ENCODE measurements at regions not wholly inside any gene's neighbourhood (a gene's known extent, or its start where the extent isn't known, plus 50 kb on each side); places are given as distances from the start of the nearest gene placed in this dataset.

GRCh38 chr5:159412284-159413046 is 82.2 kb upstream of the IL12B start:
- DNase-seq (ENCODE audit: low spot score, unreplicated experiment) = no peak
- Mint-ChIP-seq H3K27me3 (peaks cover 13% of the 10 kb centered on the region), H3K27ac (no peak overlapping the region), H3K4me3 (ENCODE audit: low read depth) (no peak overlapping the region), H3K4me1 (ENCODE audit: low read depth) (peaks cover 5% of the 10 kb centered on the region), H3K9me3 (ENCODE audit: low read depth) (no peaks in the 10 kb centered on the region), H3K36me3 (ENCODE audit: insufficient read depth) (no peaks in the 10 kb centered on the region)
- TF ChIP-seq CTCF (IDR thresholded peaks at IDR 0.05; ENCODE audit: unreplicated experiment) = no peak

- peaks cover 13% of the 10 kb centered on the region for H3K27me3 Mint-ChIP-seq
- TF ChIP-seq CTCF (IDR thresholded peaks at IDR 0.05; ENCODE audit: unreplicated experiment) = no peak
- no peaks in the 10 kb centered on the region for H3K36me3 Mint-ChIP-seq (ENCODE audit: insufficient read depth)
- DNase-seq (ENCODE audit: low spot score, unreplicated experiment) = no peak
- H3K9me3 Mint-ChIP-seq (ENCODE audit: low read depth) = no peaks in the 10 kb centered on the region
- no peak overlapping the region for H3K27ac Mint-ChIP-seq
- peaks cover 5% of the 10 kb centered on the region for H3K4me1 Mint-ChIP-seq (ENCODE audit: low read depth)
- no peak overlapping the region for H3K4me3 Mint-ChIP-seq (ENCODE audit: low read depth)
Observed at GRCh38 chr5:159414021-159414420, 83.7 kb upstream of the IL12B start.

- Mint-ChIP-seq H3K9me3 (ENCODE audit: low read depth) (no peaks in the 10 kb centered on the region), H3K27ac (no peak overlapping the region), H3K27me3 (peaks cover 13% of the 10 kb centered on the region), H3K36me3 (ENCODE audit: insufficient read depth) (no peaks in the 10 kb centered on the region), H3K4me3 (ENCODE audit: low read depth) (no peak overlapping the region), H3K4me1 (ENCODE audit: low read depth) (peaks cover 5% of the 10 kb centered on the region)
- DNase-seq (ENCODE audit: low spot score, unreplicated experiment) = no peak
- no peak for TF ChIP-seq CTCF (IDR thresholded peaks at IDR 0.05; ENCODE audit: unreplicated experiment)
Observed at GRCh38 chr5:159415301-159415937, 85.1 kb upstream of the IL12B start.

GRCh38 chr5:159416438-159416837 is 86.2 kb upstream of the IL12B start:
- Mint-ChIP-seq H3K36me3 (ENCODE audit: insufficient read depth) (no peaks in the 10 kb centered on the region), H3K4me3 (ENCODE audit: low read depth) (no peak overlapping the region), H3K9me3 (ENCODE audit: low read depth) (no peaks in the 10 kb centered on the region), H3K4me1 (ENCODE audit: low read depth) (peaks cover 5% of the 10 kb centered on the region), H3K27ac (no peak overlapping the region), H3K27me3 (peaks cover 7% of the 10 kb centered on the region)
- no peak for DNase-seq (ENCODE audit: low spot score, unreplicated experiment)
- TF ChIP-seq CTCF (IDR thresholded peaks at IDR 0.05; ENCODE audit: unreplicated experiment) = no peak

GRCh38 chr5:159417170-159417569 is 86.9 kb upstream of the IL12B start:
- DNase-seq (ENCODE audit: low spot score, unreplicated experiment) = no peak
- Mint-ChIP-seq H3K36me3 (ENCODE audit: insufficient read depth) (no peaks in the 10 kb centered on the region), H3K9me3 (ENCODE audit: low read depth) (no peaks in the 10 kb centered on the region), H3K27ac (no peak overlapping the region), H3K4me3 (ENCODE audit: low read depth) (no peak overlapping the region), H3K4me1 (ENCODE audit: low read depth) (peaks cover 5% of the 10 kb centered on the region), H3K27me3 (peaks cover 5% of the 10 kb centered on the region)
- TF ChIP-seq CTCF (IDR thresholded peaks at IDR 0.05; ENCODE audit: unreplicated experiment) = no peak
